Heart left ventricle (tissue), 13 donors: ENCODE measurements at regions not wholly inside any gene's neighbourhood (a gene's known extent, or its start where the extent isn't known, plus 50 kb on each side); places are given as distances from the start of the nearest gene placed in this dataset.

Experiments
- POLR2A ChIP-seq, 2 donors: fragments of 450-650 bp; IDR thresholded peaks; one replicate each; pipeline ENCODE4 v1.6.1; 2017; ENCODE audit warnings: antibody characterized with exemption in 2 of 2, mild to moderate bottlenecking in 2 of 2, moderate library complexity in 2 of 2
- TF ChIP-seq, protein P1 (sequence below), 12 donors: fragments of 200-600 bp; sonication (generic) in 4 of 12; IDR thresholded peaks; one replicate each; pipeline versions ENCODE4 v1.5.0 to v1.8.0; 2018 to 2022; ENCODE audit warnings: antibody characterized with exemption in 12 of 12, mild to moderate bottlenecking in 5 of 12
- donor health status: ischemic (EF 13 %, LVEDD 7.1; RV severe dilation, severe dysfunction).
- donor health status: DM: no; HTN: yes; CAD: no.
- donor health status: DM: no; HTN: no; CAD: no.
- donor health status: ischemic (EF 25% LVEDD 6.9; RV normal size, moderate dysfunction).
- donor health status: ischemic (EF 25% LVEDD 5.7; RV mildly dilated, moderate dysfunction).
- donor health status: ischemic (EF 35%, LVEDD 5.7; RV mildly dilated, moderate dysfunction).
- donor health status: nonischemic (EF 11% LVEDD 7.7; RV severe dilation, severe dysfunction).
- donor health status: DM: yes; HTN: yes; CAD: no.
- donor health status: PGD.
- donor health status: ischemic (EF 29% LVEDD 5.4; RV normal size, mild dysfunction).
- donor health status: nonischemic (EF 23%, LVEDD 6.1; RV moderate dilation, normal function).

GRCh38 chr1:81493102-81493869 lies 307.4 kb upstream of the ADGRL2 start:
- TF ChIP-seq, protein P1, sequence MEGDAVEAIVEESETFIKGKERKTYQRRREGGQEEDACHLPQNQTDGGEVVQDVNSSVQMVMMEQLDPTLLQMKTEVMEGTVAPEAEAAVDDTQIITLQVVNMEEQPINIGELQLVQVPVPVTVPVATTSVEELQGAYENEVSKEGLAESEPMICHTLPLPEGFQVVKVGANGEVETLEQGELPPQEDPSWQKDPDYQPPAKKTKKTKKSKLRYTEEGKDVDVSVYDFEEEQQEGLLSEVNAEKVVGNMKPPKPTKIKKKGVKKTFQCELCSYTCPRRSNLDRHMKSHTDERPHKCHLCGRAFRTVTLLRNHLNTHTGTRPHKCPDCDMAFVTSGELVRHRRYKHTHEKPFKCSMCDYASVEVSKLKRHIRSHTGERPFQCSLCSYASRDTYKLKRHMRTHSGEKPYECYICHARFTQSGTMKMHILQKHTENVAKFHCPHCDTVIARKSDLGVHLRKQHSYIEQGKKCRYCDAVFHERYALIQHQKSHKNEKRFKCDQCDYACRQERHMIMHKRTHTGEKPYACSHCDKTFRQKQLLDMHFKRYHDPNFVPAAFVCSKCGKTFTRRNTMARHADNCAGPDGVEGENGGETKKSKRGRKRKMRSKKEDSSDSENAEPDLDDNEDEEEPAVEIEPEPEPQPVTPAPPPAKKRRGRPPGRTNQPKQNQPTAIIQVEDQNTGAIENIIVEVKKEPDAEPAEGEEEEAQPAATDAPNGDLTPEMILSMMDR (IDR thresholded peaks at IDR 0.05) = no peak
- TF ChIP-seq POLR2A (IDR thresholded peaks at IDR 0.05) = no peak
